PC-9 (cell line): ENCODE measurements at regions not wholly inside any gene's neighbourhood (a gene's known extent, or its start where the extent isn't known, plus 50 kb on each side); places are given as distances from the start of the nearest gene placed in this dataset.

Experiments used
- EZH2 ChIP-seq: fragments of 200-600 bp; sonication (generic); IDR thresholded peaks from 2 replicates; pipeline ENCODE4 v1.8.0; 2017; ENCODE audit warnings: antibody characterized with exemption, low read depth
- TF ChIP-seq, protein P1 (sequence below): fragments of 200-600 bp; sonication (generic); conservative IDR thresholded peaks from 2 replicates; pipeline ENCODE4 v1.6.1; 2017; ENCODE audit warnings: mixed run types, antibody characterized with exemption, mild to moderate bottlenecking, moderate library complexity

GRCh38 chr22:48309836-48310235 is 1517.8 kb downstream of the BRD1 start:
- TF ChIP-seq, protein P1, sequence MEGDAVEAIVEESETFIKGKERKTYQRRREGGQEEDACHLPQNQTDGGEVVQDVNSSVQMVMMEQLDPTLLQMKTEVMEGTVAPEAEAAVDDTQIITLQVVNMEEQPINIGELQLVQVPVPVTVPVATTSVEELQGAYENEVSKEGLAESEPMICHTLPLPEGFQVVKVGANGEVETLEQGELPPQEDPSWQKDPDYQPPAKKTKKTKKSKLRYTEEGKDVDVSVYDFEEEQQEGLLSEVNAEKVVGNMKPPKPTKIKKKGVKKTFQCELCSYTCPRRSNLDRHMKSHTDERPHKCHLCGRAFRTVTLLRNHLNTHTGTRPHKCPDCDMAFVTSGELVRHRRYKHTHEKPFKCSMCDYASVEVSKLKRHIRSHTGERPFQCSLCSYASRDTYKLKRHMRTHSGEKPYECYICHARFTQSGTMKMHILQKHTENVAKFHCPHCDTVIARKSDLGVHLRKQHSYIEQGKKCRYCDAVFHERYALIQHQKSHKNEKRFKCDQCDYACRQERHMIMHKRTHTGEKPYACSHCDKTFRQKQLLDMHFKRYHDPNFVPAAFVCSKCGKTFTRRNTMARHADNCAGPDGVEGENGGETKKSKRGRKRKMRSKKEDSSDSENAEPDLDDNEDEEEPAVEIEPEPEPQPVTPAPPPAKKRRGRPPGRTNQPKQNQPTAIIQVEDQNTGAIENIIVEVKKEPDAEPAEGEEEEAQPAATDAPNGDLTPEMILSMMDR, result no peak
- no peak for TF ChIP-seq EZH2
